ENCODE measurements at regions not wholly inside any gene's neighbourhood (a gene's known extent, or its start where the extent isn't known, plus 50 kb on each side); places are given as distances from the start of the nearest gene placed in this dataset.

DNA sequence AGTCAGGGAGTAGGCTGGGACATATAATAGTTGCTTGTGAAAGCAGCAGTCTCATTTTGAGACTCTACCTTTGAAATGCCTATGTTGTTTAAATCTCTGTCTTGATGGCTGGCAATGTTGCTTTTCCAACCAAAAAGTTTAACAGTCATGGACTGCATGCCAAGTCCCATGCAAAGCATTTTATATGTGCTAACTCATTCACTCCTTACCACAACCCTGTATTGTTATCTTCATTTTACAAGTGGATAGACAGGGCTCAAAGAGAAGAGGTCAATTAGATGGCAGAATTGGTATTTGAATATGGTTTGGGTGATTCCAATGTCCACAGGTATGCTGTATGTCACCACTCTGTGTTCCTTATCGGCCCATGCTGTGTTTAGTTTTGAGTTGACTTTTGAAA lies 331.4 kb upstream of the USP24 start:
- TF ChIP-seq, protein P1, sequence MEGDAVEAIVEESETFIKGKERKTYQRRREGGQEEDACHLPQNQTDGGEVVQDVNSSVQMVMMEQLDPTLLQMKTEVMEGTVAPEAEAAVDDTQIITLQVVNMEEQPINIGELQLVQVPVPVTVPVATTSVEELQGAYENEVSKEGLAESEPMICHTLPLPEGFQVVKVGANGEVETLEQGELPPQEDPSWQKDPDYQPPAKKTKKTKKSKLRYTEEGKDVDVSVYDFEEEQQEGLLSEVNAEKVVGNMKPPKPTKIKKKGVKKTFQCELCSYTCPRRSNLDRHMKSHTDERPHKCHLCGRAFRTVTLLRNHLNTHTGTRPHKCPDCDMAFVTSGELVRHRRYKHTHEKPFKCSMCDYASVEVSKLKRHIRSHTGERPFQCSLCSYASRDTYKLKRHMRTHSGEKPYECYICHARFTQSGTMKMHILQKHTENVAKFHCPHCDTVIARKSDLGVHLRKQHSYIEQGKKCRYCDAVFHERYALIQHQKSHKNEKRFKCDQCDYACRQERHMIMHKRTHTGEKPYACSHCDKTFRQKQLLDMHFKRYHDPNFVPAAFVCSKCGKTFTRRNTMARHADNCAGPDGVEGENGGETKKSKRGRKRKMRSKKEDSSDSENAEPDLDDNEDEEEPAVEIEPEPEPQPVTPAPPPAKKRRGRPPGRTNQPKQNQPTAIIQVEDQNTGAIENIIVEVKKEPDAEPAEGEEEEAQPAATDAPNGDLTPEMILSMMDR (IDR thresholded peaks at IDR 0.05; ENCODE audit: insufficient read depth, low read length, missing control alignments): no peak
- CTCF ChIA-PET: no interaction called here
- POLR2A ChIA-PET: no interaction called here
- H3K4me3 ChIP-seq (ENCODE audit: low read depth, low read length): no peak overlapping the region
- DNase-seq (ENCODE audit: low read depth, low spot score): no peak

DNA sequence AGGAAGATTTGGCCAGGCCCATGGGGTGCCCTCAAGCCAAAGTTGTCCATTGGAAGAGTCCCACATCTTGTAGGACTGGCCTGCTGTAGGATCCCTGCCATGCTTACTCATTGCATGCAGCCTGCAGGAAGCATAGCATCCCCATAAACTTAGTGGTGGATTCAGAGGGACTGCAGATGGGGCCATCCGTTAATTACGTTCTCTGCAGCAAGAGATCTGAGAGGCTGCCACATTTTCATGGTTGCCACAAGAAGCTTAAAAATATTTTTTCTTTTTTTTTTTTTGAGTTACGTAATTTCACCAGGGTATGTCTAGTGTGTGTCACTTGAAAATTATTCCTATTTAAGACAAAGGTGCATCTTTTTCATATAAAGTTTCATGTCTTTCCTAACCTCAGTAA lies 329.7 kb upstream of the USP24 start:
- no peak for DNase-seq (ENCODE audit: low read depth, low spot score)
- POLR2A ChIA-PET: no interaction called here
- CTCF ChIA-PET: no interaction called here
- H3K4me3 ChIP-seq (ENCODE audit: low read depth, low read length): no peak overlapping the region
- TF ChIP-seq, protein P1 (IDR thresholded peaks at IDR 0.05; ENCODE audit: insufficient read depth, low read length, missing control alignments): no peak

DNA sequence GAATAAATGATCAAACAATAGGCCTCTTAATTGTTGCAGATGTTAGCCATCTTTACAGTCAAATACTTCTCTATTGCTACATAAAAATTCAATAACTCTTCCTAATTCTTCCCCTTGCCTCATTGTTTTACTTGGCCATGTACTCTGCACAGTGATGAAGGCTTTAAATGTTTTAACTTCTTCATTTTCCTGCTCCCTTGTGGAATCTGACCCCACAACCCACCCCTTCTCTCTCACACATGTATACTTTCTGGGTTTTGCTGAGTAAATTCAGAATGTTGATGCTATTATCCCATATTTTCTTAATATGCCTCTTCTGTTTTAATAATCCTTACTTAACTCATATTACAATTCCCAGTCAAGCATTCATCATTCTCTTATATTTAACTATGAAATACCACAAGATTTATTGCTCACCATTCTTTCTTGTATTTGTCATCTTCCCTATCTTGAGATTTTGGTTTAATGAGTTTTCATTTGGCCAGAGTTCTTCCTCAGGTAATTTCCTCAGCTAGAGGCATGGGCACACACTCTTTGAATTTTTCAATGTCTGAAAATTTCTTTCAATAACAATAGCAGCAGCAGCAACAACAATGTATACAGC lies 327.8 kb upstream of the USP24 start:
- DNase-seq (ENCODE audit: low read depth, low spot score): peak; percentile 50
- ChIA-PET CTCF (interaction anchor here (1.0 to 1.5 kb wide), 3 partner anchors 10 to 1042 kb away, joined by 3 read pairs; no protein-coding TSS in a partner anchor), POLR2A (no interaction called here)
- TF ChIP-seq, protein P1 (IDR thresholded peaks at IDR 0.05; ENCODE audit: insufficient read depth, low read length, missing control alignments): no peak
- H3K4me3 ChIP-seq (ENCODE audit: low read depth, low read length): no peak overlapping the region

DNA sequence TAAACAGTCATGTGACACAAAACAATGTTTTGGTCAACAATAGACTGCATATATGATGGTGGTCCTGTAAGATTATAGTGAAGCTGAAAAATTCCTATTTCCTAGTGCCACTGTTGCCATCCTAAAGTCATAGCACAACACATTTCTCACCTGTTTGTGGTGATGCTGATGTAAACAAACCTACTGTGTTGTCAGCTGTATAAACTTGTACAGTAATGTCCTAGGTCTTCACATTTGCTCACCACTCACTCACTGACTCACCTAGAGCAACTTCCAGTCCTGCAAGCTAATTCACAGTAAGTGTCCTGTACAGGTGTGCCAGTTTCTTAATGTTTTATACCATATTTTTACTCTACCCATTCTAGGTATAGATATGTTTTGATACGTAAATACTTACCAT lies 326.1 kb upstream of the USP24 start:
- TF ChIP-seq, protein P1 (IDR thresholded peaks at IDR 0.05; ENCODE audit: insufficient read depth, low read length, missing control alignments): no peak
- no peak for DNase-seq (ENCODE audit: low read depth, low spot score)
- H3K4me3 ChIP-seq (ENCODE audit: low read depth, low read length): no peak overlapping the region
- CTCF ChIA-PET: no interaction called here
- POLR2A ChIA-PET: no interaction called here

DNA sequence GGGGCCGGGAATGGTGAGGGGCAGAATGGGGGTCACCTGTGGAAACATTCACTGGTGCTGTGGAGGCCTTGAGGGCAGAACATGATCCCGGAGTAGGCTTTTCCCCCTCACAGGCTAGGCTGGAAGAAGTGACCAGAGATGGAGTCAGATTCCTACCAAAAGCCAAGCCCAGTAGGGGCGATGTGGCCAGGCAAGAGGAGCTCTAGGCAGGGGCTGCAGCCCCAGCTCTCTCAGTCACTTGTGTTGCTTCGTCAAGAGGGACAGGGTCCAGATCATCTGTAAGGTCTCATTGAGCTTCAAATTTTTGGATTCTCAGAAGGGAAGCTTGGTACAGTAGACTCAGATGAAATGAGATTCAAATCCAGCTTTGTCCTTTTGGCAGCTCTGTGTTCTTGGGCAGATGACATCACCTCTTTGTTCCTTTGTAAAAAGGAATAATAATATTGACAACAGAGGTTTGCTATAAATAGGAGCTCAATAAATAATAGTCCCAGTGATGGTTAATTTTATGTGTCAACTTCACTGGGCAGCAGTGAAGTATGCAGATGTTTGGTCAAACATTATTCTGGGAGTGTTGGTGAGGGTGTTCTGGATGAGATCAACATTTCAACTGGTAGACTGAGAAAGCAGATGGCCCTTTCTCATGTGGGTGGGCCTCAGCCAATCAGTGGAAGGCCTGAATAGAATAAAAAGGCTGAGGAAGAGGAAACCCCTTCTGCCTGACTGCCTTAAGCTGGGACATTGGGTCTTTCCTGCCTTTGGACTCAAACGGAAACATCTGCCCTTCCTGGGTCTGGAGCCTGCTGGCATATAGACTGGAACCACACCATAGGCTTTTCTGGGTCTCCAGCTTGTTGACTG lies 324.7 kb upstream of the USP24 start:
- ChIA-PET POLR2A (no interaction called here), CTCF (interaction anchor here (1.1 kb wide), 2 partner anchors 11 to 164 kb away, joined by 3 to 5 read pairs; no protein-coding TSS in a partner anchor)
- H3K4me3 ChIP-seq (ENCODE audit: low read depth, low read length): no peak overlapping the region
- TF ChIP-seq, protein P1 (IDR thresholded peaks at IDR 0.05; ENCODE audit: insufficient read depth, low read length, missing control alignments): no peak
- DNase-seq (ENCODE audit: low read depth, low spot score): no peak

DNA sequence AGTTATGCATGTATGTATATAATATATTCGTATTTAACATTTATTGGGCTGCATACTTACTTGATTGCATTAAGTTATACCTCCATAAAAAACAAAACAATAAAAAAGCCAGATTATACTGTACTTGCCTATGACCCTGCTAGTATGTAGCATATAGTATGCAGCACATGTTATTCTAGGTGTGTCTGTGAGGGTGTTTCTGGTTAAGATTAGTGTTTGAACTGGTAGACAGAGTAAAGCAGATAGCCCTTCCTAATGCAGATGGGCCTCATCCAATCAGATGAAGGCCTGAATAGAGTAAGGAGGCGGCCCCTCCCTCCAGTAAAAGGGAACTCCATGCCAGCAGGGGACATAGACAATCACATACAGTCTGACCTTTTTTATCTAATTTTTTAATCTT lies 323.3 kb upstream of the USP24 start:
- no peak for DNase-seq (ENCODE audit: low read depth, low spot score)
- TF ChIP-seq, protein P1 (IDR thresholded peaks at IDR 0.05; ENCODE audit: insufficient read depth, low read length, missing control alignments): no peak
- no peak overlapping the region for H3K4me3 ChIP-seq (ENCODE audit: low read depth, low read length)
- CTCF ChIA-PET: no interaction called here
- POLR2A ChIA-PET: no interaction called here

Data from AG04449 (cell line).